SK-N-MC (cell line): ENCODE measurements at regions not wholly inside any gene's neighbourhood (a gene's known extent, or its start where the extent isn't known, plus 50 kb on each side); places are given as distances from the start of the nearest gene placed in this dataset.

Source experiments
- EZH2 ChIP-seq: fragments of 200-600 bp; sonication (generic); IDR thresholded peaks from one replicate; pipeline ENCODE4 v1.6.1; 2017; ENCODE audit warnings: antibody characterized with exemption
- FOXP2 ChIP-seq: optimal IDR thresholded peaks from 2 replicates; pipeline ENCODE3; 2011; ENCODE audit warnings: mild to moderate bottlenecking, moderate library complexity; ENCODE audit not compliant: insufficient read depth; ENCODE audit errors: extremely low read length, control extremely low read depth
- POLR2AphosphoS5 ChIP-seq: IDR thresholded peaks from 2 replicates; pipeline ENCODE4 v1.6.1; 2012; ENCODE audit warnings: mild to moderate bottlenecking, low read depth, low read length, borderline replicate concordance

GRCh38 chr9:87434366-87434765 is 63.3 kb upstream of the DAPK1 start:
- TF ChIP-seq POLR2AphosphoS5 = no peak
- no peak for TF ChIP-seq EZH2
- no peak for TF ChIP-seq FOXP2
